Forelimb muscle (tissue), 1 donor: ENCODE measurements at regions not wholly inside any gene's neighbourhood (a gene's known extent, or its start where the extent isn't known, plus 50 kb on each side); places are given as distances from the start of the nearest gene placed in this dataset.

ENCODE experiments used
- DNase-seq: peaks from one replicate; pipeline ENCODE4 v3.0.0-alpha.2; 2013; ENCODE audit warnings: low read depth

DNA sequence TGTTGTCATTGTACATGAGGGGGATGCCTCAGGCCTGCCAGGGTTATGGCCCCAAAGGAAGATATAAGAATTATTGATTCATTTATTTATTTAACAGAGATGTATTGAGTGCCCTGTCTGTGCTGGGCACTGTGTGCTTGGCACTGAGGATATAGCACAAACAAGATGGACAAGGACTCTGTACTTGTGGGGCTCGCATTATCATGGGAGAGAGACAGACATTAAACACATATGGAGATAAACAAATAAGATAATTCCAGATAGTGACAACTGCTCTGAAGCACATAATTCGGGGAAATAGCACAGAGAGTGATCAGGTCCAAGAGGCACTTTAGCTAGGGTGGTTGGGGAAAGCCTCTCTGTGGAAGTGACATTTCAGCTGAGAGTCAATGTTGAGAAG lies 119.8 kb upstream of the ARHGAP20 start:
- DNase-seq = no peak

DNA sequence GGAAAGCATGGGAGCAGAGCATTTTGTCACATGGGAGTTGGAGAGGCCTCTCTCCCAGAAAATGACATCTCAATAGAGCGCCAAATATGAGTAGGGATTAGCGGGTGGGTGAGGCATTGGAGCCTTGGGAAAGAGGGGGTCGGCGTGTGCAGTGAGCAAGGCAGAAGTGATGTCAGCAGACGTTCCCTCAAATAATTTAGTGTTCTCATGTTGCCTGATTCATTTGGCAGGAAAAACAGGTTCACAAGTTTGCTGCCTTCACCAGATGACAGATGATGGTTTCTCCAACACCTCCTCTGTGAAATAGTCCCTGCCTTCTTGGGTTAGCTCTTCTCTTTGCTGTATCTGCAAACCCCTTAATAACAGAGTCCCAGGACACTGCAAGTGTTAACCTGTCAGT lies 118.5 kb upstream of the ARHGAP20 start:
- DNase-seq = no peak

DNA sequence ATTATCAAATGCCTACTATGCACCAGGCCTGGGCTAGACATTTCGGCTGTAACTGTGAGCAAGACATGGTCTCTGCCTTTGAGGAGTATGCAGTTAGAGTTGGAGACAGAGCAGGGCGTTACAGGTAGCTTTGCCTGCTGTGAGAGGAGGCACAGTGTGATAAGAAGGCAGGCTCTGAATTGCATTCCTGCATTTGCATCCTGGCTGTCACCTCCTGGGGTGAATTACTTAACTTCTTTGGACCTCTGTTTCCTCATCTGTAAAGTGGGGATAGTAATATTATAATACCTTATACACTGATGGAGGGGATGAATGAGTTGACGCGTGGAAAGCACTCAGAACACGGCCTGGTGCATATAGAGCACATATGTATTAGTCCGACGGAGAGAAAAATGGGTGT lies 118.1 kb upstream of the ARHGAP20 start:
- no peak for DNase-seq

DNA sequence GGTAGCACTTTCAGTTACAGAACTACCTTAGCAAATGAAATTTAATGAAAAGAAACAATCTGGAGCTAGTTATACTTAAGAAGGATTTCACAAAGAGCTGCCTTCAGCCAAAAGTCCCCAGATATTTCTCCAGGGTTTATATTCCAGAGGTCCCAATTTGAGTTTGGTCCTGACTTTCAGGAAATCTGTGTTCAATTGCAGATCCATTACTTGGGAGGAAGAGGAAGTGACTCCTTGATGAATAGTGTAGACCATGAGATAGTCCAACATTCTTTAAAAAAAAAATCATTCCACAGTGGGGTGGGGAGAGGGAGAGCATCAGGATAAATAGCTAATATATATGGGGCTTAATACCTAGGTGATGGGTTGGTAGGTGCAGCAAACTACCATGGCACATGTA lies 117.6 kb upstream of the ARHGAP20 start:
- no peak for DNase-seq

DNA sequence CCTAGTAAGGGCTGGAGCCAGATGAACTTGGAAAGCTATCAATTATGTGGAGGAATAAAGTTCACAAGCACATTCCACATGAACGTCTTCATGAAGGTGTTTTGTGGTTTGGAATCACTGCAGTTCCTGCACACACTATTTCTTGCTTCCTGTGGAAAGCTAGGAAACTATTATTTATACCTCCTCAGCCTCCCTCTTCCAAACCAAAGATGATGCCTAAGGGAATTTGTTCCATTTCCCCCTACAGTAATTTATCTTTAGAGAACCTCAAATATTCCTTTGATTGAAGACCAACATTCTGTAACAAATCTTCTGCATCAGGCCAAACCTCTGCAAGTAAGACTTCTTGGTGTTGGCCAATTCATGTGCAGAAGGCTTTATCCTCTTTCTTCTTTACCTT lies 115.8 kb upstream of the ARHGAP20 start:
- DNase-seq = no peak

DNA sequence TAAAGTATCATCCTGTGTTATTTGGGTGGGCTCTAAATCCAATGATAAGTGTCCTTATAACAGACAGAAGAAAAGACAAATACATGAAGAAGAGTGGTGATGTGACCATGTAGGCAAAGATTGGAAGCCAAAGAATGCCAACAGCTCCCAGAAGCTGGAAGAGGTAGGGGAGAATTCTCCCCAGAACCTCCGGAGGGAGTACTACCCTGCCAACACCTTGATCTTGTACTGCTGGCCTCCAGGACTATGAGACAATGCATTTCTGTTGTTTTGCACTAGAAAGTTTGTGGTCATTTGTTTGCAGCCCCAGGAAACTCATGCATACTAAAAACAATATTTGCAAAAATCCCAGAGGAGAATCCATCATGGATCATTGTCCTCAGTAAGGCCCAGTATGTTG lies 115.0 kb upstream of the ARHGAP20 start:
- DNase-seq = no peak

DNA sequence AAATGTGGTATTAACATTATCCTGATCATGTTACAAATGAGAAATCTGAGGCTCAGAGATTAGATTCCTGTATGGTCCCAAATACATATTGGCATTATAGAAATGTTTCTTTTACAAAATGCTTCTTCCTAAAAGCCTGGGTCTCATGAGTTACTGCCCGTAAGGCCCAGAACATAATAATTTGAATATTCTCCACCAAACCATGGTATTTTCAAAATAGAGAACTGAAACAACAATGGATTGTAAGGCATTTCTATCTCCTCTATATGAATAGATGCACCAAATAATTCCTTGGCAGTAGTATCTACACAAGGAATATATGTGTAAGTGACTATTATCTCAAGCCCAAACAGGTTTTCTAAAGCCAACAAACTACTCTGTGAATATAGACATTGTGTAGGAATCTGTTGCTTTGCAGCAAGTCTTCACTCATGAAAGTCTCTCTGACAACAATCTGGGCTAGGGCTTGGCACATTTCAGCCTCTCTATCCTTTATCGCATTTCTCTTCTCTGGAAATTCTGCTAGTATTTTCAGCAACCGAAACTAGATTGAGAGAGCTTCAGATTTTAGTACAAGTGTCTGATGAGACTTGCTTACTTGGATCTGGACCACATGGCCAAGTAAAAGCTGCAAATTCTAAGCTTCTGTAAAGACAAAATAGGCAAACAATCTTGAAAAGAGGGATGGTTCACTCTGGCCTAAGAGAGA lies 112.8 kb upstream of the ARHGAP20 start:
- no peak for DNase-seq

DNA sequence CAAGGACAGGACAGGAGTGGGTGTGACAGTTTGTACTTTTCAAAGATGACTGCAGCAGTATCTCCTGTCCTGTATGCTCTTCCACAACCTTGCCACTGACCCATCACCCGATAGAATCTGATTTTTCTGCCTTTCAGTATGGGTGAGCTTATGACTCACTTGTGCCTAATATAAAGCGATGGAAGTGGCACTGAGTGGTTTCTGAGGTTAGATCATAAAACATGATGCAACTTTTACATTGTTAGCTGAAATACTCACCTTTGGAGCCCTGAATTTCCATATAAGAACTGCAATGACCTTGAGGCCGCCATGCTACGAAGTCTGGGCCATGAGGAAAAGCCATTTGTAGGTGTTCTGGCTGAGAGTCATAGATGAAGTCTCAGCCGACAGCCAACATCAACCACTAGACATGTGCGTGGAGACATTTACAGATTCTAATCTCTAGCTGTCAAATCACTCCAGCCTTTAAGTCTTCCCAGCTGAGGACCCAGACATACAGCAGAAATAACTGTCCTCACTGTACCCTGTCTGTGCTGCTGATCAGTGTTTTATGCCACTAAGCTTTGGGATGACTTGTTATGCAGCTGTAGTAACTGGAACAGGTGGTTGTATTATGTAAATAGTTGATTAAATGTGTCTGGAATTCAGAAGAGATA lies 105.9 kb upstream of the ARHGAP20 start:
- no peak for DNase-seq

DNA sequence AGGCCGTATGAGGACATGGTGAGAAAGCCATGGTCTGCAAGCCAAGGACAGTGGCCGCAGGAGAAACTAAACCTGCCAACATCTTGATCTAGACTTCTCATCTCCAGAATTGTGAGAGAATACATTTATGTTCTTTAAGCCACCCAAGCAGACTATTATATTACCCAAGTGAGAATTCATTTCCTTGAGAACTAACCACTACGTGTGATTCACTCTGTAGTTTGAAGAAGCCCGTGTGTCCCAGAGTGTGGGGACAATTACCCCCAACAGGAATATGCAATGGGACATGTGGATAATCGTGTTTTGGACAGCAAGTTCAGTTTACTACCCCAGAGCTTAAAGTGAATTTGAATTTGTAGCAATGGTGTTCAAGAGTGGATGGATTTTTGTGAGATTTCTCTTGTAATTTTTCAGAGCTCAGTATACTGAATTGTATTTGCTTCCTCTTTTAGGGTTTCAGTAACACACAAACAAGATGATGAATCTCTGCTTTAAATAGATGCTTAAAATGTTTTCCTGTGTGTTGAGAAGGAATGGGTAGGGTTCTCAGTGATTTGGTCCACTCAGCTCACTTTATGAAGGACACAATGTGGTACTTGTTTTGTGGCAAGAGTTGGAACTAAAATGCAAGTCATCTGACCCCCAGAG lies 100.0 kb upstream of the ARHGAP20 start:
- no peak for DNase-seq

DNA sequence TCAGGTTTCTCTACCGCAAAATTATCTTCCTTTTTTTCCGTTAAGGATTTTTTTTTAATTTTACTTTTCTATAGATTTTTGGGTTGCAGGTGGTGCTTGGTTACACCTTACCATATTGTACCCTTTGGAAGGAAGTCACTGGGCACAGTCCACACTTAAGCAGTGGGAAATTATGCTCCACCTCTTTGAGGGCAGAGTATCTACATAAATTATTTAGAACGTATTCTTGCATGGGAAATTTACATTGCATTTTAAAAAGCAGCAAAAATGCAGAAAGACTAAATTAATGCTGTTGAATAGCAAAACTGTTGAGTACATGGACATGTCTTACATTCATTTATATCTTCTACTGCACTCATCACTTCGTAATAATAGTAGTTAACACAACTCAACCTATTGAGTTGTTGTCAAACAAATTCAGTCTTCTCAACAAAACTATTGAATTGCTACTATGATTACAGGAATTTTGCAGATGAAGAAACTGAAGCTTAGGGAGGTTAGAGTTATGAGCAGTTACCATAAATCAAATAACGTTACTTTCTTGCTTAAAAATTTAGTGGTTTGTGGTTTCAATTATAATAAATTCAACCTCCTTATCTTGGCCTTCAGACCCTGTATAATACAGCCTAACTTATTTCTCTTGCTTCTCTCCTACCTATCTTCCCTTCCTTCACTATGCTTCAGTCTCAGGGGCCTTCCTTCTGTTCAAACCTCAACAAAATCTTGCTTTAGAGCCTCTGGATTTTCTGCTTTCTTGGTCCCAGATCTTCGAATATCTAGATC lies 97.4 kb upstream of the ARHGAP20 start:
- no peak for DNase-seq

DNA sequence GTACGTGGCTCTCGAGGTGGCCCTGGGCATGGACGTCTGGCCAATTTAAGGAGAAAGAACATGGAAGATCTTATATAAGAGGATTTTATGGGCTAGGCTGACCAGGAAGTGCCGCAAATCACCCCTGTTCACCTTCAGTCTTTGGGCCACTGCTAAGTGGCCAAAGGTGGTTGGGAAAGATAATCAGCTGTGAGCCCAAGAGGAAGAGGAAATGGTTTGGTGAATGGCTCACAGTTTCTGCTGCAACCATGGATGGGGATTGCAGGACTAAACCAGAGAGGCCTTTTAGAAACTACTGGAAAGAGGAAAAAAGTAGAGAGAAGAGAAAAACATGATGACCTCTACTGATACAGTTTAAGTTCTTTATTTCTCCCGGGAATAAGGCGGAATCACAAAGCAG lies 96.0 kb upstream of the ARHGAP20 start:
- DNase-seq = no peak

DNA sequence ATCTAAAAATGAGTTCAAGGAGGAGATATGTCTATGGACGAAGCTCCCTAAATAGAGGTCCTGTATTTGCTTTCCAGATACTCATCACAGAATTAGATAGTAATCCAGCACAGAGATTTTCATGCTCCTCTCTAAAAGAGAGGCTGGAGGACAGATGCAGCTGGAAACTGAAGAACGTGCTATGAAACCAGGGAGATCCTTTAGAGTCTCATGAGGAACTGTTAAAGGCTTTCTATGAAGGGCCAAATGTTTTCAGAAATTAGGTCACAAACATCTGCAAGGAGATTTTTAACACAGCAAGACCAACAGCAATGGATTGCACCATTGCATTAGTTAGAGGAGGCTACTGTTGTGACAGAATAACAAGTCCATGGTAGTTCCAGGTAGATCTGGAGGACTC lies 95.6 kb upstream of the ARHGAP20 start:
- DNase-seq = no peak

DNA sequence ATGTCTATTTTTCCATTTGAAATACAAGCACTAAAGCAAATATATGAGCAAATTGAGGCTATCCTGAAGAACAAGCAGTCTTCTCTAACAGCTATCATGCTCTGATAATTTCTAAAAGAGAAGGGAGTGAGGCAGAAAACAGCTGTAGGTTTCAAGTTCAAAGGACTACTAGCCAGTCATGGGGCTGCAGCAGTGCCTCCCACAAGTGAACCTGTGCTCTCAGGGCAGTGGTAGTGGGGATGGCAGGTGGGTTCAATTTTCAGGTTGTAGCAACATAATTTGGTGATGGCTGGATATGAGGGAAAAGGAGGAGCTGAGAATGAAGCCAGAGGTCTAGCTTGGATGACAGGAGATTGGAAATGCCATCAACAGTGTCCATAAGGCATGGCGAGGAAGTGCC lies 93.5 kb upstream of the ARHGAP20 start:
- DNase-seq = no peak

DNA sequence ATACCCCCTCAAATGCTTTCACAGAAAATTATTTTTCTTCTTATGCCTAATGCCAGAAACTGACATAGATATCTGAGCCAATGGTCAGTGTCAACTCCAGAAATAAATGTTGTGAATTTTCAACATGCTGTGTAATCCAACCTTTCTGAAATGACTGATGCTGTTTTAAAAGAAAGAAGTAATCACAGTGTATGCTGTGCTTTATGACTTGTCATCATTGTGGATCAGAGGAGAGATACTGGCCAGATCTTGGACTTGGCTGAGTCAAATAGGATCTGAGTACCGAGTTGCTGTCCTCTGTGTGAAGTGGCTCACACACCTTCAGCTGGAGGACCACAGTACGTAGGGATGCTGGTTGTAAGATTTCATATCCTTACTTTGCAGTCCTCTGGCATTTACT lies 89.9 kb upstream of the ARHGAP20 start:
- DNase-seq = no peak

DNA sequence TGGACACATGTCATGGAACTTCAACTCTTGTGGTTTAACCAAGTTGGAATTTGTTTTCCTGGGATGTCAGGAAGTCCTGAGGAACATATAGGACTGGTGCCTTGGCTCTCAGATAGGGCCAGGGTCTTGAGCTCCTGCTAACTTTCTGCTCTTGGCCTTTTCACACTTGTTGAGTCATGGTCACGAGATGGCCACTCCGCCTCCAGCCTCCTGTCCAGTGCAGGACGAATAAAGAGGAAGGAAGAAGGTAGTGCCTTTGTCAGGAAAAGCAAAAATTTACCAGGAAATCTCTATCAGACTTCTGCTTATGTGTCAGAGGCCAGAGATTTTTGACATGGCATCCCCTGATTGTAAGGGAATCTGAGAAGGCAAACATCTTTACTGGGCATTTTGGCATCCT lies 89.1 kb upstream of the ARHGAP20 start:
- DNase-seq = no peak

DNA sequence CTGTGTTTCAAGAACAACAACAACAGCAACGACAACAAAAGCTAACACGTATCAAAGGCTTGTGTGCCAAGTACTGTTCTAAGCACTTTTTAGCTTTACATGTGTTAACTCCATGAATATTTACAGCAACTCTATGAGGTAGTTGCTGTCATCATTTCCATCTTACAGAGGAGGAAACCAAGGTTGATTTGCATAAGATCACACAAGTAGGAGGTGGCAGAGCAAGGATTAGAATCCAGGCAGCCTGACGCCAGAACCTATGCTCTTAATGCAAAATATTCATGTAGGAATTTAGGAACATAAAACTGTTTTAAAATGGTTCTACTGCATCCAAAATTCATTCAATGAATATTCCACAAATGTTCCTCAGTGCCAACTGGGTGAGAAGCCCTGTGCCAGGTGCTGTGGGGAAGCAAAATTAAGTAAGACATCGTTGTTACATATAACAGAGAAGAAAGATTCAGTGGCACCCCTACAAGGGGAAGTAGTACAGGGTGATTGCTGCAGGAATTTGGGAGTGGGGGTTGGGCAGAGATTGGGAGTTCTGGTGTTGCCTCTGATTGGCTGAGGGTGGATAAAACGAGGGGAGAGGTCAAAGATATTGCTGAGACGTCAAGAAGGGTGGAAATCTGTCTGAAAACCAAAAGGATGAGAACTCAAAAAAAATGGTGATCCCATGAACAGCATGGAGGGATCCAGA lies 86.1 kb upstream of the ARHGAP20 start:
- DNase-seq = no peak

DNA sequence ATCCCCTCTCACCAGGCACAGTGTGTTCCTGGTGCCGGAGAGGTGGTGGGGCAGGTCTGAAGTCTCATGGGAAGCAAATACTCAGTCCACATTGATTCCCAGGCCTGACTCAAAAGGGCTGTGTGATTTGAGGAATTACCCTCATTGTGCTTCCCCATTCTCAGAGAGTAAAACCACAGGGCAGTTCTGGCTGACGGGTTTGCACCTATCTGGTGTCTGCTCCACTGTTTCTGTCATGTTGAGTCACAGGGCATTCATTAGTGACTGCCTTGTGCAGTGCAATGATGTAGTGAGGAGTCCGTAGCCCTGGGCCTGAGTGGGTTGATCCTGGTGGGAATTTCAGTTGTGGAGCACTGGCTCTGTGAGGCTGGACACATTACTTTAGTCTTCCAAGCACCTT lies 85.2 kb upstream of the ARHGAP20 start:
- DNase-seq = no peak

DNA sequence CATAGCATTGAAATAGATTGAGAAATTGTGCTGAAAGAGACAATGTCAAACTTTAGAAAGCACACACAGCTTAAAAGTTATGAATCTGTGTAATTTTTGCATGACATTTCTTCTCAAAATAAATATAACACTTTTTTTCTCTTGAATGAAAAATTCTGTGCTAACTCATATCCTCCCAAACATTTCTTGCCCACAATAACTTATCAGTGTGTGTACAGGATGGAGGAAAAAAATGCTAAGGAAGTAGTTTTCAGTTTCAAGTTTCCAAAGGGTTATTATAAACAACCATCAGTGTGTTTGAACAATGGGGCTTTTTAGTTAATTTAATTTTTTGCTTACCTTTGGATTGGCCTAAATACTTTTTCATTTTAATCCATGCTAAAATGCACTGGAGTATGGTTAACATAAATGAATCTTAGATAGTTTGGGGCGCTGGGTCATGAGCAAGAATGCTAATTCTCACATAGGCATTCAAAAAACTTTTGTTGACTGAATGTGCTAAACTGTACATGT lies 82.9 kb upstream of the ARHGAP20 start:
- DNase-seq = no peak

DNA sequence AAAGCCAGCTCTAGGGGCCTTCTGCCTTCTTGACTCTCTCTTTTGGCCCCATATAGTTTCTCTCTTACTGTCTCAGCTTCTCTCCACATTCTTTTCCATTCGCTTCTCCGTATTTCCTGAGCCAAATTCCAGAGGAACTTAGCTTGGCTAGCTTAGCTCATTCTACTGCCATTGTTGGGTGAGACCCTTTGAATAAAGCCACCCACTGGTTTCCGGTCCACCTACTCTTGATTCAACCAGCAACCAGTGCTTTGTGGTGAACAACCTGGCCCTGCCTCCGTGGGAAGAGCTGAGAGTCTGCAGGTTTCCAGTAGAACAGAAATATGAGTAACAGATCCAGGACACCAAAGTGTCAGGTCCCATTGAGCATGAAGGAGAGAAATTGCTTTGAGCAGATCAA lies 81.3 kb upstream of the ARHGAP20 start:
- DNase-seq = no peak

DNA sequence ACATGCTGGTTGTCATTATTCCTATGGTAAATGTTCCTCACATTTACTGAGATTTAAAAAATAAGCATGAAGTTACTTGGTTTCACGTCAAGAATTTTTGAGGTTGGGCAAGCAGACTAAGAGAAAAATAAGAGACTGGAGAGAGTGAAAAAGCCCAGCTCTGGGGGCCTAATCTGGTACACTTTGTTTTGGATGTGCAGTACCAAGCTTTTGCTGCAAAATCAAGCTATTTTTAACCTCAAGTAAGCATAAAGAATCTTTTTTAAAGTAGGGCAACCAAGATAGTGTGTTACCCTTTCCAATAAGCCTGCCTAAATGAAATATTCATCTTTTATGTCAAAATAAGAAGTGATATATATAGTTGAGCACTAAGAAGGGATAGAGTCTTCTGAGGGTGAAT lies 79.4 kb upstream of the ARHGAP20 start:
- no peak for DNase-seq

DNA sequence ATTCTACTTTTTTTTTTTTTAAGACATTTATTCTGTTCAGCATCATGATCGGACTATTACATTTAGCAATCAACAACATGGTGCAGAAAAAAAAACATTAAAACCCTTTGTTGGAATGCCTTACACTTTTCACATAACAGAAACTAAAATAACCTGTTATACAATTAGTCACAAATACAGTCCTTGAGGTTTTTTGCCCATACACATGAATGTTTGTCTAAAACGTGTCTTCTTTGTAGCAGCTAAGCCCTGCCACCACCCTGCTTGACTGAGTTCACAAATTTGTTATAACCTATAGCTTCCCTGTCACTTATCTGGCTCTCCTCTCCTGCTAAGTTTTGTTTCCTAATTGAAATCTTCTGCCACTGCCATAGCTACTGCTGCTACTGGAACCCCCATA lies 75.4 kb upstream of the ARHGAP20 start:
- DNase-seq = no peak
